Nephron progenitor cell (in vitro differentiated cells): ENCODE measurements at regions not wholly inside any gene's neighbourhood (a gene's known extent, or its start where the extent isn't known, plus 50 kb on each side); places are given as distances from the start of the nearest gene placed in this dataset.

ENCODE experiments used
- DNase-seq: peaks from one replicate; pipeline ENCODE4 v3.0.0; 2021
- H3K27ac Mint-ChIP-seq: 2 replicates; pipeline ENCODE4 v1.8.0; 2021; ENCODE audit warnings: mild to moderate bottlenecking, moderate library complexity, mixed read lengths
- H3K27me3 Mint-ChIP-seq: 2 replicates; pipeline ENCODE4 v1.8.0; 2021; ENCODE audit warnings: mild to moderate bottlenecking, low read depth, mixed read lengths; ENCODE audit not compliant: poor library complexity
- H3K36me3 Mint-ChIP-seq: 2 replicates; pipeline ENCODE4 v1.8.0; 2021; ENCODE audit warnings: low read depth, mixed read lengths
- H3K4me1 Mint-ChIP-seq: 2 replicates; pipeline ENCODE4 v1.8.0; 2021; ENCODE audit warnings: mixed read lengths
- H3K4me3 Mint-ChIP-seq: 2 replicates; pipeline ENCODE4 v1.8.0; 2021; ENCODE audit warnings: mild to moderate bottlenecking, moderate library complexity, mixed read lengths
- H3K9me3 Mint-ChIP-seq: 2 replicates; pipeline ENCODE4 v1.8.0; 2021; ENCODE audit warnings: mild to moderate bottlenecking, moderate library complexity, mixed read lengths
- CTCF ChIP-seq: fragments of 200-600 bp; sonication (generic); IDR thresholded peaks from 2 replicates; pipeline ENCODE4 v1.5.0; 2021; ENCODE audit warnings: antibody characterized with exemption

- DNase-seq, result no peak
- Mint-ChIP-seq H3K27me3 (peaks cover 5% of the 10 kb centered on the region), H3K4me3 (no peak overlapping the region), H3K9me3 (peaks cover 2% of the 10 kb centered on the region), H3K27ac (peak overlapping the region; percentile 66), H3K36me3 (peaks cover 20% of the 10 kb centered on the region), H3K4me1 (peaks cover 18% of the 10 kb centered on the region)
- TF ChIP-seq CTCF, result no peak
Observed at GRCh38 chr4:4714331-4714730, 145.1 kb upstream of the MSX1 start.

- H3K27me3 Mint-ChIP-seq, result peaks cover 10% of the 10 kb centered on the region
- H3K4me1 Mint-ChIP-seq, result peaks cover 14% of the 10 kb centered on the region
- H3K27ac Mint-ChIP-seq, result peak overlapping the region; percentile 47
- H3K9me3 Mint-ChIP-seq, result peaks cover 14% of the 10 kb centered on the region
- peaks cover 27% of the 10 kb centered on the region for H3K36me3 Mint-ChIP-seq
- no peak for DNase-seq
- TF ChIP-seq CTCF, result no peak
- no peak overlapping the region for H3K4me3 Mint-ChIP-seq
Observed at GRCh38 chr4:4712800-4713528, 146.5 kb upstream of the MSX1 start.

- Mint-ChIP-seq H3K27ac (no peak overlapping the region), H3K4me1 (peaks cover 14% of the 10 kb centered on the region), H3K27me3 (peaks cover 10% of the 10 kb centered on the region)
Observed at GRCh38 chr4:4711902-4712301, 147.6 kb upstream of the MSX1 start.

GRCh38 chr4:4709736-4710135 lies 149.7 kb upstream of the MSX1 start:
- no peak for TF ChIP-seq CTCF
- Mint-ChIP-seq H3K27ac (no peak overlapping the region), H3K27me3 (peaks cover 16% of the 10 kb centered on the region), H3K9me3 (peaks cover 15% of the 10 kb centered on the region), H3K36me3 (peaks cover 29% of the 10 kb centered on the region), H3K4me3 (no peak overlapping the region), H3K4me1 (peaks cover 14% of the 10 kb centered on the region)
- no peak for DNase-seq

More at GRCh38 chr4:4711902-4712301, 147.6 kb upstream of the MSX1 start:
- no peak for TF ChIP-seq CTCF
- no peak for DNase-seq
- Mint-ChIP-seq H3K9me3 (peaks cover 15% of the 10 kb centered on the region), H3K4me3 (no peak overlapping the region), H3K36me3 (peaks cover 18% of the 10 kb centered on the region)

- peaks cover 19% of the 10 kb centered on the region for H3K9me3 Mint-ChIP-seq
- peaks cover 29% of the 10 kb centered on the region for H3K36me3 Mint-ChIP-seq
- no peak overlapping the region for H3K27ac Mint-ChIP-seq
- no peak for TF ChIP-seq CTCF
- no peak for DNase-seq
- no peak overlapping the region for H3K4me3 Mint-ChIP-seq
- peaks cover 28% of the 10 kb centered on the region for H3K27me3 Mint-ChIP-seq
- no peaks in the 10 kb centered on the region for H3K4me1 Mint-ChIP-seq
Observed at GRCh38 chr4:4704267-4704666, 155.2 kb upstream of the MSX1 start.

GRCh38 chr4:4697584-4697983 lies 155.7 kb upstream of the STX18 start:
- no peak for DNase-seq
- Mint-ChIP-seq H3K9me3 (no peaks in the 10 kb centered on the region), H3K27ac (no peak overlapping the region), H3K4me1 (peaks cover 54% of the 10 kb centered on the region), H3K36me3 (no peaks in the 10 kb centered on the region), H3K27me3 (peaks cover 11% of the 10 kb centered on the region), H3K4me3 (no peak overlapping the region)
- no peak for TF ChIP-seq CTCF
